ENCODE measurements at regions not wholly inside any gene's neighbourhood (a gene's known extent, or its start where the extent isn't known, plus 50 kb on each side); places are given as distances from the start of the nearest gene placed in this dataset.

DNA sequence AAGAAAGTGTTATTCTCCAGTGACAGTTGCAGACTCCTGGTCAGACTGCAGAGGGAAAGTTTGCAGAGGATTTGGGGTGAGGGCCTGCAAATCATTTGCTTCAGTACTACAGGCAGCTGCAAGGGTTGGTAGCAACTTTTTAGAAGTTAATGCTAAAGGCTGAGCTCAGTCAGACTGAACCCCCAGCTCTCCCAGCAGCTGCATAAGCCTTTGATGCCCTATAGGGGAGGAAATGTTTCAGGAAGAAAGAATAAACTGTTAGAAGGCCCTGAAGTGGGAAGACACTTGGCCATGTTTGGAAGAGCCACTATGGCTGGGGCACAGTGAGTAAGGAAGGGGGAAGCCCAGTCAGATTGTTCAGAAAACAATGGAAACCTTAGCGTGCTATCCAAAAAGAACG is 383.6 kb downstream of the TTLL7 start:
- no peak for TF ChIP-seq RFX5 (IDR thresholded peaks at IDR 0.05; ENCODE audit: low read depth, low read length)
- TF ChIP-seq, protein P1, sequence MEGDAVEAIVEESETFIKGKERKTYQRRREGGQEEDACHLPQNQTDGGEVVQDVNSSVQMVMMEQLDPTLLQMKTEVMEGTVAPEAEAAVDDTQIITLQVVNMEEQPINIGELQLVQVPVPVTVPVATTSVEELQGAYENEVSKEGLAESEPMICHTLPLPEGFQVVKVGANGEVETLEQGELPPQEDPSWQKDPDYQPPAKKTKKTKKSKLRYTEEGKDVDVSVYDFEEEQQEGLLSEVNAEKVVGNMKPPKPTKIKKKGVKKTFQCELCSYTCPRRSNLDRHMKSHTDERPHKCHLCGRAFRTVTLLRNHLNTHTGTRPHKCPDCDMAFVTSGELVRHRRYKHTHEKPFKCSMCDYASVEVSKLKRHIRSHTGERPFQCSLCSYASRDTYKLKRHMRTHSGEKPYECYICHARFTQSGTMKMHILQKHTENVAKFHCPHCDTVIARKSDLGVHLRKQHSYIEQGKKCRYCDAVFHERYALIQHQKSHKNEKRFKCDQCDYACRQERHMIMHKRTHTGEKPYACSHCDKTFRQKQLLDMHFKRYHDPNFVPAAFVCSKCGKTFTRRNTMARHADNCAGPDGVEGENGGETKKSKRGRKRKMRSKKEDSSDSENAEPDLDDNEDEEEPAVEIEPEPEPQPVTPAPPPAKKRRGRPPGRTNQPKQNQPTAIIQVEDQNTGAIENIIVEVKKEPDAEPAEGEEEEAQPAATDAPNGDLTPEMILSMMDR (conservative IDR thresholded peaks at IDR 0.05; ENCODE audit: low read depth, low read length): no peak
- TF ChIP-seq POLR2A (IDR thresholded peaks at IDR 0.05; ENCODE audit: low read depth, low read length): no peak
- no peak for TF ChIP-seq NFE2L2 (IDR thresholded peaks at IDR 0.05; ENCODE audit: low read depth, low read length)
- TF ChIP-seq, protein P2, sequence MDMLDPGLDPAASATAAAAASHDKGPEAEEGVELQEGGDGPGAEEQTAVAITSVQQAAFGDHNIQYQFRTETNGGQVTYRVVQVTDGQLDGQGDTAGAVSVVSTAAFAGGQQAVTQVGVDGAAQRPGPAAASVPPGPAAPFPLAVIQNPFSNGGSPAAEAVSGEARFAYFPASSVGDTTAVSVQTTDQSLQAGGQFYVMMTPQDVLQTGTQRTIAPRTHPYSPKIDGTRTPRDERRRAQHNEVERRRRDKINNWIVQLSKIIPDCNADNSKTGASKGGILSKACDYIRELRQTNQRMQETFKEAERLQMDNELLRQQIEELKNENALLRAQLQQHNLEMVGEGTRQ (IDR thresholded peaks at IDR 0.05; ENCODE audit: low read depth, low read length): no peak
- TF ChIP-seq FOS (IDR thresholded peaks at IDR 0.05; ENCODE audit: low read depth, low read length): no peak
